Renal pelvis (tissue), 1 donor: ENCODE measurements at regions not wholly inside any gene's neighbourhood (a gene's known extent, or its start where the extent isn't known, plus 50 kb on each side); places are given as distances from the start of the nearest gene placed in this dataset.
"Not testable (repeated sequence)": the region's sequence is repeated elsewhere in the genome, so short reads cannot be mapped to it uniquely, and the experiment has no call there.

Experiments
- DNase-seq: peaks from one replicate; pipeline ENCODE4 v3.0.0-alpha.2; 2013

DNA sequence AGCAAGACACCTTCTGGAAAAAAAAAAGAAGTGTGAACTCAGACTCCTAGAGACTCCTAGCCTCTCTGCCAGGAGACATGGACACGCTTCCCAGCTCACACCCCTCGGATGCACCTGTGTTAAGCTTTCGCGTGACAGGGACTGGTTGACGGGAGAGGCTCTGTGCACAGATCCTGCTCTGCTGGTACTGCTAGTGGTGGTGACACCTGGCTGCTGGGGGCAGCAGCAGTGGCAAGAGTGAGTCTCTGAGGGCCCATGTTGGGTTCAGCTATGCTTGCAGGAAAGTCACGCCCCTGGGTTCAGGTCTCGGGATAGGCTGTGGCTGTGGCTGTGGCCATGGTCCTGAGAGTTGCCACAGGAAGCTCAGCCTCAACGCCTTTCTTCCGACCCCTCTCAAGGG lies 81.1 kb downstream of the XRCC2 start:
- no peak for DNase-seq

DNA sequence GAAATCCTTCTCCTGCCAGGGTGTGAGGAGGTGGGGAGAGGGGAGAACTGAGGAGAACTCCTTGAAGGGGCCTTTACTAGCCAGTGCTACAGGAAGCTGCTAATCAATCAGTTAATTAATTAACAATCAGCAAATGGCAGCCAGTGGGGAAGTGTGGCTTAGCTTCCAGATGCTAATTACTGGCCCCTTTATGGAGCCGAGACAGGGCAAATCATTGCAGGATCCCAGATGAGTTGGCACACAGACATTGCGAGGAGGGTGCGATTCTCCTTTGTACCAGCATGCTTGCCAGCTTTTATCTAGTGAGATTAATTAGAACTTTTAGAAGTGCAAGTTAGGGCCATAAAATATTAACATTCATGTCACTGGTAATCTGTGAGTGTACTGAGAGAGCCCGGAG lies 84.0 kb downstream of the XRCC2 start:
- no peak for DNase-seq

GRCh38 chr7:152590481-152590880 lies 85.5 kb downstream of the XRCC2 start:
- DNase-seq = no peak

DNA sequence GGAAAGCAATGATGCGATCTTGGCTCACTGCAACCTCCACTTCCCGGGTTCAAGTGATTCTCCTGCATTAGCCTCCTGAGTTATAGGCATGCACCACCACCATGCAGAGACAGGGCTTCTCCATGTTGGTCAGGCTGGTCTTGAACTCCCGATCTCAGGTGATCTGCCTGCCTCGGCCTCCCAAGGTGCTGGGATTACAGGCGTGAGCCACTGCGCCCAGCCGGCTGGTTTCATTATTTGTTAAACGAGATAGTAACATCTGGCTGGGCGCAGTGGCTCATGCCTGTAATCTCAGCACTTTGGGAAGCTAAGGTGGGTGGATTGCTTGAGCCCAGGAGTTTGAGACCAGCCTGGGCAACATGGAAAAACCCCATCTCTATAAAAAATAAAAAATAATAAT lies 86.1 kb downstream of the XRCC2 start:
- DNase-seq = not testable (repeated sequence)

GRCh38 chr7:152588350-152588749 lies 87.6 kb downstream of the XRCC2 start:
- DNase-seq = no peak

DNA sequence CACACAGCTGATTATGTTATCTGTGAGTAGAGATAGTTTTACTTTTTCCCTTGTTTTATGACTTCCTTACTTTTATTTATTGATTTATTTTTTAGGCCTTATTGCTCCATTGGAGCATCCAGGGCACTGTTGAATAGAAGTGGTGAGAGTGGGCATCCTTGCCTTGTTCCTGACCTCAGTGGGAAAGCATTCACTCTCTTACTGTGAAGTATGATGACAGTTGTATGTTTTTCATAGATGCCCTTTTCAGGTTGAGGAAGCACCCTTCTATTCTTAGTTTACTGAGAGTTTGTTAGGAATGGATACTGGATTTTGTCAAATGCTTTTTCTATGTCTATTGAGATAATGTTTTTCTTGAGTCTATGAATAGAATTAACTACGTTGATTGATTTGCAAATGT lies 88.6 kb downstream of the XRCC2 start:
- DNase-seq = no peak

GRCh38 chr7:152583006-152583405 lies 92.9 kb downstream of the XRCC2 start:
- no peak for DNase-seq

DNA sequence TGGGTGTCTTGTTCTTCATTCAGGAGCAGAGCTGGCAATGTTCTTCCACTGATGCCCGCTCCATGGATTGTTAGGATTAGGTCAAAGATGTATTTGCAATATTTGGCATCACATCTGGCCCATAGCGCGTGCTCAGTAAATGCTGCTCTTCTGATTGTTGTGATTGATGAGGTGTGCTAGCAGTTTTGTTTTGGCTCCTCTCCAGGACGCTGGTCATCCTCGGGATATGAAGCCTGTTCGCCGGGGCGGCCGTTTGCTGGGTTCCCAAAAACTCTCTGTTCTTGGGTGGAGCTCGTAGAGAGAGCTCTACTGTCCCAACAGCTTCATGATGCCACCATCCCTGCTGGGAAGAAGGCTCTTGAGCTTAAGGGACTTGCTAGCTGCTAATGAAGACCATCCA lies 96.9 kb downstream of the XRCC2 start:
- DNase-seq = no peak

GRCh38 chr7:152577339-152577738 lies 98.6 kb downstream of the XRCC2 start:
- DNase-seq = no peak

- peak; percentile 20 for DNase-seq
These were observed 100.9 kb downstream of the XRCC2 start for GRCh38 chr7:152574892-152575548.

DNA sequence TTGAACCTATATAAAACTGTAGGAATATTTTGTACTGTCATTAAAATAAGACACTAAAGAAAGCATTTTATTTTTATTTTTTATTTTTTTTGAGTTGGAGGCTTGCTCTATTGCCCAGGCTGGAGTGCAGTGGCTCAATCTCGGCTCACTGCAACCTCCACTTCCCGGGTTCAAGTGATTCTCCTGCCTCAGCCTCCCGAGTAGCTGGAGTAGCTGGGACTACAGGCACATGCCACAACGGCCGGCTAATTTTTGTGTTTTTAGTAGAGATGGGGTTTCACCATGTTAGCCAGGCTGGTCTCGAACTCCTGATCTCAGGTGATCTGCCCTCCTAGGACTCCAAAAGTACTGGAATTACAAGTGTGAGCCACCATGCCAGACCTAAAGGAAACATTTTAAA lies 102.8 kb downstream of the XRCC2 start:
- not testable (repeated sequence) for DNase-seq

- no peak for DNase-seq
These were observed 103.8 kb downstream of the XRCC2 start for GRCh38 chr7:152572101-152572500.

GRCh38 chr7:152571068-152571467 lies 104.9 kb downstream of the XRCC2 start:
- no peak for DNase-seq

DNA sequence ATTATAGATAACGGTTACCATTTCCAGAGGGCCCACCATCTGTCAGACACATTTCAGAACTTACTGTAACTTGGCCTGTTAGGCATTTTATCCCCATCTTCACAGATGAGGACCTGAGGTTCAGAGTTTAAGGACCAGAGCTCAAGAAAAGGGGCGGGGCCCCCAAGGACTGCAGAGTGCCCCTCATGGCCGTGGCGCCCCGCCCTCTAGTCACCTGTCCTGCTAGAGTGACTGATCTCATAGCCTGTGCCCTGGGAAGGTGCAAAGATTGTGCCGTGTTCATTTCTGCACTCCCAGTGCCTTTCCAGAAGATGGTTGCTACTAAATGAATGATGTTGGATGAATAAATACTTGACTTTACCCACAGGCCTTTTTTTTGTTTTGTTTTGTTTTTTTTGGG lies 107.0 kb downstream of the XRCC2 start:
- no peak for DNase-seq

DNA sequence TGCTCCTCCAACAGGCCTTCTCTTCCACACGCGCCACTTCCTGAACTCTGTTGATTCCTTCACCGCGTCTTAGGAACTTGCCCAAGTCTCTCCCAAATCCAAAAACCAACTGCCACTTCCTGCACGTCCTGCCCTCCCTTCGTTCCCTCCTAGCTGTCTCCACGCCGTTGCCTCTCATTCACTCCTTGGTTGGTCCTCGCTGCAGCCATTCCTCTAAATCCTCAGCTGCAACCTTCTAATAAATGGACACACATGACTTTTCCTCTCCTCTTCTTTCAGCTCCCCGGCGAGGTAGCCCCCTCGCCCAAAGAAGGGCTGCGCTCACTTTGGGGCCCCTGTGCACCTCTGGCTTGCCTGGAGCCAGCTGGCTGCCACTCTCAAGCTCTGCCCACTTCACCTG lies 110.2 kb downstream of the XRCC2 start:
- no peak for DNase-seq

DNA sequence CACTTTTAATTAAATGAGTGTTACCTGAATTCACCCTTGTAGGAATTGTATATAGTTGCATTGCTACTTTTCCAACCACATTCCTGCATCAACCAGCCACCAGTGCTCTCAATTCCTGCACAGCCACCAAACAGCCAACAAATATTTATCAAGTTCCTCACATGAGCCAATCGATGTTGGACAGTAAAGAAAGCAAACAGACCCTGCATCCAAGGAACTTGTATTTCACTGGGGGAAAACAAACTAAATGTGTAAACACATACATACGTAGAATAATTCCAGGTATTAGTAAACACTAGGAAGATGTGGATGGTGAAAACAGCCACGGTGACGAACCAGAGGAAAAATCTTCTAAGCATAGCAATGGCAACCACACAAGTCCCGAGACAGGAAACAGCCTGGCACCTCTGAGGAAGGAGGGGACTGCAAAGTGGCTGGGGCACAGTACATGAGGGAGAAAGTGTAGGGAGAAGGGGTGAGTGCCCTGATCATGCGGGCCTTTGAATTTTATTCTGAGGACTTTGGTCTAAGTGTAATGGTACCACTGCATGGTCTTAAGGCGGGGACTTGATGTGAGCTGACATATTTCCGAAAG lies 111.2 kb downstream of the XRCC2 start:
- no peak for DNase-seq

DNA sequence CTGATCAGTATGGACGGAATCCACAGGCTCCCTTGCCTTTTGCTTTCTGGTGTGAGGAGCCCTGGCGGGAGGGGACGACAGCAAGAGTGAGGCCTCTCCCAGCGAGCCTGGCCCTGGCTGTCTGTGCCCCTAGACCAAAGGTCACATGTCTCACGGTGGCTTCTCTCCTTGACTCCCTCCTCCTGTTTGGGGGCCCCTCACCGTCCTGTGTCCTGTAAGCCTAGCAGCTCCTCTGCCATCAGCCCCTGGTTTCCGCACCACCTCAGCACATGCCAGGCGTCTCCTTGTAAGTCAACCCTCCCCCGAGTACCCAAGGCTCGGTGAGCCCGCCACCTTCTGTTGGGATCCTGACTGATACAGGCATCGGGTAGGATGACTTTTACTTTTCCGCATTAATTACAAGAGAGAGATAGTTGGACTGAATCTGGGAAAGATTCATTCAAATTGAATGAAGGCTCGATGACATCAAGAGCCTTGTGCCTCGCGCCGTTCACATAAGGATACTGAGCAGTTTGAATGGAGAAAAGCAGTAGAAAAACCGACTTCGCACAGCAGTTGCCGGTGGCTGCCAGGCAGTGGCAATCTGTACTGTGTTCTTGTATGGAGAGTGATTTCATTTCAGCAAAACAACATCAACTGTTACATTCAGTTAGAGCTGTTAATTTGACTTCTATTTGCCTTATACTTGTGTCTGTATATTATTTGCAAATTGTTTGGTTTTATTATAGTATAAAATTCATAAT lies 119.8 kb downstream of the XRCC2 start:
- no peak for DNase-seq

DNA sequence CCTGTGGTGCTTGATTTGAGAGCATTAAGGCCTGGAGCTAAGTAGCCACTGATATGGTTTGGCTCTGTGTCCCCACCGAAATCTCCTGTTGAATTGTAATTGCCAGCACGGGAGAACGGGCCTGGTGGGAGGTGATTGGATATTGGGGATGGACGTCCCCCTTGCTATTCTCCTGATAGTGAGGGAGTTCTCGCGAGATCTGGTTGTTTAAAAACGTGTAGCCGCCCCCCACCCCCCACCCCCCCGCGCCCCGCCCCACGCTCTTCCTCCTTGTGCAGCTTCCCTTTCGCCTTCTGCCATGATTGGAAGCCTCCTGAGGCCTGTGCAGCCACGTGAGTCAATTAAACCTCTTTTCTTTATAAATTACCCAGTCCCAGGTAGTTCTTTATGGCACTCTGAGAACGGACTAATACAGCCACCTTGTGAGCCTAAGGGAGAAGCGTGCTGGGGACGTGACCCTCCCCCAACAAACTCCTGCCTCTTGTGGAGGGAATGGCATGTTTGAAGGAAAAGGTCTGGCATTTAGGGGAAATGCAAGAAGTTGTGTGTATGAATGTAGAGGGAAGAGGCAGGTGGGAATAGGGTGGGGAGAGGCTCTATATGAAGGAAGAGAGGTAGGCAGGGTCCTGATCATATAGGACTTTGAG lies 118.0 kb upstream of the KMT2C start:
- no peak for DNase-seq

DNA sequence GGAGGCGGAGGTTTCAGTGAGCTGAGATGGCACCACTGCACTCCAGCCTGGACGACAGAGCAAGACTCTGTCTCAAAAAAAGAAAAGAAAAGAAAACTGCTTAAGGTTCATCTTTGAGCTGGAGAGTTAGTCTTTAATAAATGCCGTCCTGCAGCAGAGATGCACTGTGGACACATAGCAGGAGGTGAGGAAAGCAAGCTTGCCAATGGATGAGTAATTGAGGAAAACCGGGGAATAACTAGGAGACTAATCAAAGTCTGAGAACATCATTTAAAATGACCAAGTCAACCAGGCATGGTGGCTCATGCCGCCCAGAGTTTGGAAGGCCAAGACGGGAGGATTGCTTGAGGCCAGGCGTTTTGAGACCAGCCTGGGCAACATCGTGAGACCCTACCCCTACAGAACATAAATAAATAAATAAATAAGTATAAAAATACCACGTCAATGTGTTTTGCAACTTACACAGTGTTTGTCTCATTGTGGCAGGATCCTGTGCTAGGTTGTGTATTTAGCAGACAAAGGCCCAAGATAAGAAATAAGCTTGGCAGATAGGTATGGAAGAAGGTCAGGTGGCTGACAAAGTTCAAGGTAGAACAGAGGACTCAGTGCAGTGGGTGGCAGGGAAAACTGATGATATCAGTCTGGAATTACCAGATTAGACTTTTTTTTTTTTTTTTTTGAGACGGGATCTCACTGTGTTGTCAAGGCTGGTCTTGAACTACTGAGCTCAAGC lies 115.7 kb upstream of the KMT2C start:
- no peak for DNase-seq

DNA sequence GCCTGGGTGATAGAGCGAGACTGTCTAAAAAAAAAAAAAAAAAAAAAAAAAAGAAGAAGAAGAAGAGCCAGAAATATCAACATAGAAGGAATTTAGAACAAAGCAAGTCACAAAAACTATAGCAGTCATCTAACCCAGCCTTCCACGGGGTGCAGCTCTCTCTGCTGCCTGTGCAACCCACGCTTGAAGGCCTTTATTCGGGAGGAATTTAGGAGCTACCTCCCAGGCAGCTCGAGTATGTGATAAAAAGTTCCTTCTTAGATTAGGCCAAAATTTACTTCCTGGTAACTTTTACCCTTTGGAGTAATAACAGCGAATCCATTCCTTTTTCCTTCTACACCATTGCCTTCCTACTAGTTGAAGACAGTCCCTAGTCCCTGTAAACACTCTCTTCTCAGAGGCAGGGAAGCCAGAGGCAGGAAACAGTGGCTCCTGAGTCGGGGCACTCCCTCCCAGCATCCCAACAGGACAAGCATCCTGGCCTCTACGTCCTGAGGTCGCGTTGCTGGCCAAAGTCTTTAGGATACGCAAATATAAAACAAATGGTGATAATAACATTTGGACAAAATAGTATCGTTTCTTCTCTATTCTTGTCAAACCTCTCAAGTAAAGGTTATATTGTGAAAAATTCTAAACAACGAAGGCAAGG lies 109.3 kb upstream of the KMT2C start:
- DNase-seq = no peak

DNA sequence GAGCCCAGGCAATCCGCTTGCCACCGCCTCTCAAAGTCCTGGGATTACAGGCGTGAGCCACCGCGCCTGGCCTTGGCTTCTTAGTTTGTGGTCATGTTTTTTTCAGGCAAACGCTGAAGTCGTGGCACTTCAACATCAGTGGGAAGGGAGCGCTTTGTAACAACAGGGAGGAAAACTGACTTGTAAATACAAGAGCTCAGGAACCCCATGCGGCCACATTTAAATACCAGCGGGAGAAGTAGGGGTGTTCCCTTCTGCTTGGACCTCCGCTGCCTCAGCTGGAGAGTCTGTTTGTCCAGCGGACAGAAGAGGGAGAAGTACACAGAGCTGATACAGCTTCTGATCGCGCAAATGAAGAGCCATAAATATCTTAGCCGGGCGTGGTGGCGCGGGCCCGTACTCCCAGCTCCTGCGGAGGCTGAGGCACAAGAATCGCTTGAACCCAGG lies 108.7 kb upstream of the KMT2C start:
- no peak for DNase-seq

- DNase-seq = no peak
These were observed 108.0 kb upstream of the KMT2C start for GRCh38 chr7:152543799-152544198.
